Natural killer cell (primary cell): ENCODE measurements at regions not wholly inside any gene's neighbourhood (a gene's known extent, or its start where the extent isn't known, plus 50 kb on each side); places are given as distances from the start of the nearest gene placed in this dataset.
"Not testable (repeated sequence)": the region's sequence is repeated elsewhere in the genome, so short reads cannot be mapped to it uniquely, and the experiment has no call there.

Source experiments
- ATAC-seq, 3 donors: fragments of 150-1000 bp in 2 of 3; fragments of 200-7000 bp in 1 of 3; cut with Tn5 transposase; 1 replicate in 1 of 3; 2 replicates in 2 of 3; pipeline ENCODE4 v1.10.0; 2021; ENCODE audit warnings: mild to moderate bottlenecking in 2 of 3, moderate library complexity in 2 of 3
- DNase-seq, 2 donors: peaks; one replicate each; pipeline versions ENCODE4 v3.0.0 to v3.0.0-alpha.2; 2013 to 2021; ENCODE audit warnings: mixed read lengths in 1 of 2
- H3K27ac ChIP-seq: one replicate; pipeline ENCODE4 v1.5.1; 2013; ENCODE audit warnings: mild to moderate bottlenecking, low read length
- H3K27me3 ChIP-seq: one replicate; pipeline ENCODE4 v1.6.1; 2013; ENCODE audit warnings: low read length; ENCODE audit not compliant: control insufficient read depth, insufficient read depth
- H3K36me3 ChIP-seq: one replicate; pipeline ENCODE4 v1.6.1; 2013; ENCODE audit warnings: low read length; ENCODE audit not compliant: control insufficient read depth, insufficient read depth
- H3K4me1 ChIP-seq: one replicate; pipeline ENCODE4 v1.6.1; 2013; ENCODE audit warnings: low read length; ENCODE audit not compliant: control insufficient read depth, insufficient read depth
- H3K4me3 ChIP-seq: one replicate; pipeline ENCODE4 v1.5.1; 2013; ENCODE audit warnings: low read length
- H3K9me3 ChIP-seq: one replicate; pipeline ENCODE4 v1.6.1; 2013; ENCODE audit warnings: low read length; ENCODE audit not compliant: control insufficient read depth, insufficient read depth
- H3K27ac Mint-ChIP-seq, 2 donors: one replicate each; pipeline ENCODE4 v1.8.0; 2022; ENCODE audit warnings: mild to moderate bottlenecking in 2 of 2, mixed read lengths in 2 of 2, moderate library complexity in 1 of 2
- H3K27me3 Mint-ChIP-seq, 2 donors: one replicate each; pipeline ENCODE4 v1.8.0; 2022; ENCODE audit warnings: low read depth in 2 of 2, mixed read lengths in 2 of 2
- H3K36me3 Mint-ChIP-seq: one replicate; pipeline ENCODE4 v1.8.0; 2022; ENCODE audit warnings: mixed read lengths
- H3K4me1 Mint-ChIP-seq, 2 donors: one replicate each; pipeline ENCODE4 v1.8.0; 2022; ENCODE audit warnings: mixed read lengths in 2 of 2
- H3K4me3 Mint-ChIP-seq: one replicate; pipeline ENCODE4 v1.8.0; 2022; ENCODE audit warnings: mild to moderate bottlenecking, moderate library complexity, mixed read lengths
- H3K9me3 Mint-ChIP-seq, 2 donors: one replicate each; pipeline ENCODE4 v1.8.0; 2022; ENCODE audit warnings: mixed read lengths in 2 of 2
- CTCF ChIP-seq: fragments of 200-600 bp; IDR thresholded peaks from one replicate; pipeline ENCODE4 v1.8.0; 2022; ENCODE audit warnings: antibody characterized with exemption
- WGBS: methylation state at CpG from one replicate; pipeline ENCODE4 v1.1.7; 2013; ENCODE audit warnings: missing lambda C conversion rate; ENCODE audit not compliant: insufficient coverage; 5-methylcytosine and 5-hydroxymethylcytosine counted together
- intact Hi-C: fragments of 100-400 bp; cut with micrococcal nuclease; formaldehyde crosslinking; loops from one replicate; pipeline ENCODE4 v1.14.2; 2022

GRCh38 chr4:79170077-79170476, 155.8 kb downstream of the NAA11 start:
- TF ChIP-seq CTCF: no peak
- Mint-ChIP-seq H3K36me3 (no peaks in the 10 kb centered on the region), H3K4me3 (no peak overlapping the region), H3K27ac (no peak overlapping the region), H3K27me3 (no peaks in the 10 kb centered on the region), H3K9me3 (peaks cover 9% of the 10 kb centered on the region in 2 donors), H3K4me1 (no peaks in the 10 kb centered on the region)
- intact Hi-C loops: no loop called here
- ATAC-seq (no peak), DNase-seq (no peak)
- Histone ChIP-seq H3K4me1 (no peaks in the 10 kb centered on the region), H3K9me3 (no peaks in the 10 kb centered on the region), H3K27ac (no peak overlapping the region), H3K4me3 (no peak overlapping the region), H3K36me3 (no peaks in the 10 kb centered on the region), H3K27me3 (no peaks in the 10 kb centered on the region)
- WGBS: 82% methylated on average over 1 of the region's 1 CpG

GRCh38 chr4:79164907-79165610, 160.8 kb downstream of the NAA11 start:
- no peak overlapping the region for H3K27ac ChIP-seq
- Mint-ChIP-seq H3K27me3 (no peaks in the 10 kb centered on the region), H3K4me1 (no peaks in the 10 kb centered on the region), H3K27ac (no peak overlapping the region), H3K36me3 (no peaks in the 10 kb centered on the region), H3K9me3 (peaks cover 8 to 15% of the 10 kb centered on the region in 2 donors), H3K4me3 (no peak overlapping the region)
- no peaks in the 10 kb centered on the region for H3K36me3 ChIP-seq
- no peak for ATAC-seq
- no peak for TF ChIP-seq CTCF
- no peaks in the 10 kb centered on the region for H3K9me3 ChIP-seq
- H3K27me3 ChIP-seq: no peaks in the 10 kb centered on the region
- no peak overlapping the region for H3K4me3 ChIP-seq
- 84% methylated on average over 3 of the region's 4 CpGs for WGBS
- H3K4me1 ChIP-seq: no peaks in the 10 kb centered on the region
- intact Hi-C loops: no loop called here
- no peak for DNase-seq

GRCh38 chr4:79163981-79164490, 161.8 kb downstream of the NAA11 start:
- Histone ChIP-seq H3K36me3 (no peaks in the 10 kb centered on the region), H3K4me1 (no peaks in the 10 kb centered on the region), H3K4me3 (no peak overlapping the region), H3K27me3 (no peaks in the 10 kb centered on the region), H3K9me3 (no peaks in the 10 kb centered on the region), H3K27ac (no peak overlapping the region)
- intact Hi-C loops: no loop called here
- ATAC-seq (no peak), DNase-seq (no peak)
- Mint-ChIP-seq H3K4me3 (no peak overlapping the region), H3K27ac (no peak overlapping the region), H3K4me1 (no peaks in the 10 kb centered on the region), H3K9me3 (peaks cover 8 to 12% of the 10 kb centered on the region in 2 donors), H3K27me3 (no peaks in the 10 kb centered on the region), H3K36me3 (no peaks in the 10 kb centered on the region)
- TF ChIP-seq CTCF: no peak
- WGBS: 87% methylated on average over 4 of the region's 4 CpGs

GRCh38 chr4:79160962-79161361, 164.9 kb downstream of the NAA11 start:
- ATAC-seq (no peak), DNase-seq (no peak)
- Histone ChIP-seq H3K9me3 (no peaks in the 10 kb centered on the region), H3K4me3 (no peak overlapping the region), H3K27me3 (no peaks in the 10 kb centered on the region), H3K4me1 (no peaks in the 10 kb centered on the region), H3K27ac (no peak overlapping the region), H3K36me3 (no peaks in the 10 kb centered on the region)
- Mint-ChIP-seq H3K4me1 (no peaks in the 10 kb centered on the region), H3K27me3 (no peaks in the 10 kb centered on the region), H3K27ac (no peak overlapping the region), H3K9me3 (peaks cover 7 to 11% of the 10 kb centered on the region in 2 donors), H3K4me3 (no peak overlapping the region), H3K36me3 (no peaks in the 10 kb centered on the region)
- 91% methylated on average over 2 of the region's 2 CpGs for WGBS
- no peak for TF ChIP-seq CTCF
- intact Hi-C loops: no loop called here

GRCh38 chr4:79158705-79159104, 167.2 kb downstream of the NAA11 start:
- H3K27me3 ChIP-seq, DNase-seq, intact Hi-C loops, H3K36me3 ChIP-seq, H3K36me3 Mint-ChIP-seq, H3K4me1 ChIP-seq, ATAC-seq, H3K4me3 Mint-ChIP-seq, H3K9me3 ChIP-seq, H3K4me1 Mint-ChIP-seq, H3K27me3 Mint-ChIP-seq, H3K27ac Mint-ChIP-seq, H3K27ac ChIP-seq, H3K4me3 ChIP-seq: not testable (repeated sequence)
- 78% methylated on average over 2 of the region's 2 CpGs for WGBS
- peaks cover 9 to 14% of the 10 kb centered on the region in 2 donors for H3K9me3 Mint-ChIP-seq
